OCI-LY7 (cell line): ENCODE measurements at regions not wholly inside any gene's neighbourhood (a gene's known extent, or its start where the extent isn't known, plus 50 kb on each side); places are given as distances from the start of the nearest gene placed in this dataset.

ENCODE experiments used
- BruUV-seq: library from RNA; stranded (reverse); fragments of 400-500 nt; replicated peaks from 2 replicates; lab custom pipeline; 2021; lab: Mats Ljungman, UMichigan
- CTCF ChIA-PET: fragments of 300-600 bp; sonication (Branson Sonifier 250); formaldehyde crosslinking; loops from one replicate; lab custom pipeline; 2022; ENCODE audit warnings: antibody characterized with exemption; ENCODE audit not compliant: unreplicated experiment; lab: Charles Lee
- POLR2A ChIA-PET: fragments of 300-600 bp; sonication (Branson Sonifier 250); formaldehyde crosslinking; loops from one replicate; lab custom pipeline; 2022; ENCODE audit warnings: antibody characterized with exemption; lab: Charles Lee
- DNase-seq: peaks from one replicate; pipeline ENCODE4 v3.0.0-alpha.2; 2015; ENCODE audit warnings: low spot score
- H2AFZ ChIP-seq: fragments of 200-600 bp; sonication (generic), shearing (Covaris generic); 2 replicates; pipeline ENCODE4 v1.6.1; 2014; ENCODE audit warnings: mild to moderate bottlenecking, antibody characterized with exemption, low read length, moderate library complexity
- H3K27ac ChIP-seq: fragments of 200-600 bp; sonication (generic); 2 replicates; pipeline ENCODE4 v1.5.1; 2014; ENCODE audit warnings: mixed run types, low read depth, mild to moderate bottlenecking, moderate library complexity, low read length, inconsistent platforms; ENCODE audit not compliant: poor library complexity, severe bottlenecking
- H3K36me3 ChIP-seq: fragments of 200-600 bp; sonication (generic); 2 replicates; pipeline ENCODE4 v1.6.1; 2014; ENCODE audit warnings: mild to moderate bottlenecking, antibody characterized with exemption, low read length, moderate library complexity, mixed read lengths; ENCODE audit not compliant: insufficient read depth
- H3K4me1 ChIP-seq: fragments of 200-600 bp; sonication (generic); 2 replicates; pipeline ENCODE4 v1.5.1; 2014; ENCODE audit warnings: mild to moderate bottlenecking, low read length; ENCODE audit not compliant: insufficient read depth, poor library complexity, severe bottlenecking
- H3K4me2 ChIP-seq: fragments of 200-600 bp; sonication (generic); 2 replicates; pipeline ENCODE4 v1.6.1; 2014; ENCODE audit warnings: mild to moderate bottlenecking, low read length
- H3K4me3 ChIP-seq: fragments of 200-600 bp; sonication (generic); 2 replicates; pipeline ENCODE4 v1.5.1; 2014; ENCODE audit warnings: mild to moderate bottlenecking, low read depth, low read length; ENCODE audit not compliant: poor library complexity, severe bottlenecking
- H3K79me2 ChIP-seq: fragments of 200-600 bp; sonication (generic); 2 replicates; pipeline ENCODE4 v1.6.1; 2016; ENCODE audit warnings: low read depth, mild to moderate bottlenecking, low read length, moderate library complexity, mixed read lengths; ENCODE audit not compliant: insufficient read depth
- H3K9me2 ChIP-seq: fragments of 200-600 bp; sonication (generic); 2 replicates; pipeline ENCODE4 v1.6.1; 2016; ENCODE audit warnings: mild to moderate bottlenecking, low read length, mixed read lengths; ENCODE audit not compliant: insufficient read depth
- H3K9me3 ChIP-seq: fragments of 200-600 bp; sonication (generic); 2 replicates; pipeline ENCODE4 v1.6.1; 2014; ENCODE audit warnings: mild to moderate bottlenecking, mixed run types, low read length, mixed read lengths
- H4K20me1 ChIP-seq: fragments of 200-600 bp; sonication (generic); 2 replicates; pipeline ENCODE4 v1.6.1; 2014; ENCODE audit warnings: mild to moderate bottlenecking, antibody characterized with exemption, low read length, moderate library complexity, mixed read lengths; ENCODE audit not compliant: insufficient read depth
- CTCF ChIP-seq: fragments of 200-600 bp; sonication (generic); conservative IDR thresholded peaks from 2 replicates; pipeline ENCODE4 v1.5.1; 2014; ENCODE audit warnings: mild to moderate bottlenecking, antibody characterized with exemption, low read length, moderate library complexity, mixed read lengths
- EZH2phosphoT487 ChIP-seq: fragments of 200-600 bp; sonication (generic); IDR thresholded peaks from 2 replicates; pipeline ENCODE4 v1.6.1; 2018; ENCODE audit warnings: low read depth, borderline replicate concordance, mild to moderate bottlenecking, mixed run types, antibody characterized with exemption, low read length, moderate library complexity, mixed read lengths
- intact Hi-C: fragments of 100-400 bp; cut with micrococcal nuclease; formaldehyde crosslinking; loops from one replicate; pipeline ENCODE4 v1.10.0; 2022; ENCODE audit not compliant: unreplicated experiment

DNA sequence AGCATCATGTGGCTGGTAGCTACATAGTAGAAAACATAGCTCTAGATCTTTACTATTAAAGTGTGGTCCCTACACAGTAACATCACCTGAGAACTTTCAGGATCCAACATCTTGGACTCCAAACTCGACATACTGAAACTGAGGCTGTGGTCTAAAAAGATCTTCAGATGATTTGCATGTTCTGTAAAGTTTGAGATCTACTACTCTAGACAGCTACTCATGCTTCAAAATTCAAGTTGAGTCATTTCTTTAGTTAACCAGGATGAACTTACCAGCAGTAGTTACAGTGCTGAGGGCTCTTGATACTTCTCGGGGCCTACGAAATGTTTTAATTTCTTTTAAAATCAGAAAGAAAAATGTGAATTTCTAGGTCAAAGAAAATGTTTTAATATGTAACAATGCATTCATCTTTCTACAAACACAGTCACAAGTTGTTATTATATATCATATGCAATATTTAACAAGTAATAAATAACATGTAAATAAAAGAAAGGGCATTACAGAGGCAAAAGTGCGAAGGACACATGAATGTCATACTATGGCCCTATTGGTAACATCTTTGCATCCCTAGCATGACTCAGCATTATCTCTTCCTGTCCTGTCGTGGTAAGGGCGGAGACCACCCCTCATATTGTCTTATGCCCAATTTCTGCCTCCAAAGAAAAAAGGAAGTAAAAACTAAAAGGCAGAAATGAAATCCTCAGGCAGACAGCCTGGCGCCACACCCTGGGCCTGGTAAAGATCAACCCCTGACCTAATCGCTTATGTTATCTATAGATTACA, 563.9 kb upstream of the TLE4 start:
- POLR2A ChIA-PET = no interaction called here
- Histone ChIP-seq H3K9me3 (no peaks in the 10 kb centered on the region), H3K27ac (no peak overlapping the region), H4K20me1 (no peaks in the 10 kb centered on the region), H3K4me3 (no peak overlapping the region), H3K9me2 (no peaks in the 10 kb centered on the region), H2AFZ (no peak overlapping the region), H3K36me3 (no peaks in the 10 kb centered on the region), H3K79me2 (no peaks in the 10 kb centered on the region), H3K4me2 (no peak overlapping the region), H3K4me1 (no peaks in the 10 kb centered on the region)
- DNase-seq = no peak
- intact Hi-C loops = no loop called here
- BruUV-seq = no TSS peak
- CTCF ChIA-PET = no interaction called here
- TF ChIP-seq CTCF = no peak
- no peak for TF ChIP-seq EZH2phosphoT487

GRCh38 chr9:79008916-79009315, 562.8 kb upstream of the TLE4 start:
- Histone ChIP-seq H3K79me2 (no peaks in the 10 kb centered on the region), H3K9me3 (no peaks in the 10 kb centered on the region), H3K9me2 (no peaks in the 10 kb centered on the region), H3K4me1 (no peaks in the 10 kb centered on the region), H4K20me1 (no peaks in the 10 kb centered on the region), H3K4me2 (no peak overlapping the region), H3K4me3 (no peak overlapping the region), H2AFZ (no peak overlapping the region), H3K27ac (no peak overlapping the region), H3K36me3 (no peaks in the 10 kb centered on the region)
- no peak for DNase-seq
- ChIA-PET CTCF (no interaction called here), POLR2A (no interaction called here)
- no TSS peak for BruUV-seq
- TF ChIP-seq EZH2phosphoT487 (no peak), CTCF (no peak)
- intact Hi-C loops = no loop called here

DNA sequence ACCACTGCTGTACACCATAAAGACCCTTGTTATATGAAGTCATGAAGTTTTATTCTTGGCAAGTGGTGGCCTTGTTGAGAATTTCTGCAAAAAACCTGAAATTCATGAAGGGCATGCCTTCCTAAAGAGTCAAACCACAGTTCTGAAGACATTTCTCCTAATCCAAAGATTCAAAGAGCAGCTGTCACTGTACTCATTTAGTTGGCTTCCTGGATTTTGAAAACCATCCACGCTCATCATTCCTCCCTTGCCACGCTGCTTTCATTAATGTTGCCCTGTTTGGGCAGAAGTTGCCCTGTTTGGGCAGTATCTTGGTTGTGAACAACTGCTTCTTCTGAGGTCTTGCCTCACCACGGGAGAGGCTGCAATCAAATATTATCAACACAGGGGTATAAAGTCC, 560.3 kb upstream of the TLE4 start:
- H2AFZ ChIP-seq = no peak overlapping the region
- no peak overlapping the region for H3K4me3 ChIP-seq
- no peak overlapping the region for H3K27ac ChIP-seq
- ChIA-PET POLR2A (no interaction called here), CTCF (no interaction called here)
- intact Hi-C loops = no loop called here
- H3K4me2 ChIP-seq = no peak overlapping the region
- no peak for TF ChIP-seq EZH2phosphoT487
- no peak for TF ChIP-seq CTCF
- BruUV-seq = no TSS peak
- H3K79me2 ChIP-seq = no peaks in the 10 kb centered on the region
- DNase-seq = no peak
- no peaks in the 10 kb centered on the region for H3K9me3 ChIP-seq
- no peaks in the 10 kb centered on the region for H3K9me2 ChIP-seq
- H3K4me1 ChIP-seq = no peaks in the 10 kb centered on the region
- H4K20me1 ChIP-seq = no peaks in the 10 kb centered on the region
- H3K36me3 ChIP-seq = no peaks in the 10 kb centered on the region
